ENCODE measurements at regions not wholly inside any gene's neighbourhood (a gene's known extent, or its start where the extent isn't known, plus 50 kb on each side); places are given as distances from the start of the nearest gene placed in this dataset.

DNA sequence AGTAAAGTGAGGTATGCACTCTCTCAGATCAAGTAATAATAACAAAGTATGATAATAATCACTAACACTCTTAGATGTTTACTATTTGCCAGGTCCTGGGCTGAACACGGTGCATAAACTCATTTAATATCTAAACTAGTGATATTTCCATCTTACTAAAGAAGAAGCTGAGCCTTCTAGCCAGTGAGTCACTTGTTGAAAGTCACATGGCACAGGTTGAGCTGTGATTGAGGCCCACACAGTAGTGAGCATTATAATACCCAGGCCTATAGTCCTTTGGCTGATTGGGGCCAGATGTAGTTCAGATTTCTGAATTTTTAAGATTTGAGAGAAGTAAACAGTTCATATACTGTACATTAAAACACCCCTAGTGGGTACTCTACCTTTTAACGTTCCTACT, 93.2 kb upstream of the CCDC80 start:
- no peak for TF ChIP-seq POLR2A (IDR thresholded peaks at IDR 0.05)
- TF ChIP-seq, protein P1, sequence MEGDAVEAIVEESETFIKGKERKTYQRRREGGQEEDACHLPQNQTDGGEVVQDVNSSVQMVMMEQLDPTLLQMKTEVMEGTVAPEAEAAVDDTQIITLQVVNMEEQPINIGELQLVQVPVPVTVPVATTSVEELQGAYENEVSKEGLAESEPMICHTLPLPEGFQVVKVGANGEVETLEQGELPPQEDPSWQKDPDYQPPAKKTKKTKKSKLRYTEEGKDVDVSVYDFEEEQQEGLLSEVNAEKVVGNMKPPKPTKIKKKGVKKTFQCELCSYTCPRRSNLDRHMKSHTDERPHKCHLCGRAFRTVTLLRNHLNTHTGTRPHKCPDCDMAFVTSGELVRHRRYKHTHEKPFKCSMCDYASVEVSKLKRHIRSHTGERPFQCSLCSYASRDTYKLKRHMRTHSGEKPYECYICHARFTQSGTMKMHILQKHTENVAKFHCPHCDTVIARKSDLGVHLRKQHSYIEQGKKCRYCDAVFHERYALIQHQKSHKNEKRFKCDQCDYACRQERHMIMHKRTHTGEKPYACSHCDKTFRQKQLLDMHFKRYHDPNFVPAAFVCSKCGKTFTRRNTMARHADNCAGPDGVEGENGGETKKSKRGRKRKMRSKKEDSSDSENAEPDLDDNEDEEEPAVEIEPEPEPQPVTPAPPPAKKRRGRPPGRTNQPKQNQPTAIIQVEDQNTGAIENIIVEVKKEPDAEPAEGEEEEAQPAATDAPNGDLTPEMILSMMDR (IDR thresholded peaks at IDR 0.05), result no peak
